OCI-LY7 (cell line): ENCODE measurements at regions not wholly inside any gene's neighbourhood (a gene's known extent, or its start where the extent isn't known, plus 50 kb on each side); places are given as distances from the start of the nearest gene placed in this dataset.

Source experiments
- BruUV-seq: library from RNA; stranded (reverse); fragments of 400-500 nt; replicated peaks from 2 replicates; lab custom pipeline; 2021; lab: Mats Ljungman, UMichigan
- CTCF ChIA-PET: fragments of 300-600 bp; sonication (Branson Sonifier 250); formaldehyde crosslinking; loops from one replicate; lab custom pipeline; 2022; ENCODE audit warnings: antibody characterized with exemption; ENCODE audit not compliant: unreplicated experiment; lab: Charles Lee
- POLR2A ChIA-PET: fragments of 300-600 bp; sonication (Branson Sonifier 250); formaldehyde crosslinking; loops from one replicate; lab custom pipeline; 2022; ENCODE audit warnings: antibody characterized with exemption; lab: Charles Lee
- DNase-seq: peaks from one replicate; pipeline ENCODE4 v3.0.0-alpha.2; 2015; ENCODE audit warnings: low spot score
- H2AFZ ChIP-seq: fragments of 200-600 bp; sonication (generic), shearing (Covaris generic); 2 replicates; pipeline ENCODE4 v1.6.1; 2014; ENCODE audit warnings: mild to moderate bottlenecking, antibody characterized with exemption, low read length, moderate library complexity
- H3K27ac ChIP-seq: fragments of 200-600 bp; sonication (generic); 2 replicates; pipeline ENCODE4 v1.5.1; 2014; ENCODE audit warnings: mixed run types, low read depth, mild to moderate bottlenecking, moderate library complexity, low read length, inconsistent platforms; ENCODE audit not compliant: poor library complexity, severe bottlenecking
- H3K36me3 ChIP-seq: fragments of 200-600 bp; sonication (generic); 2 replicates; pipeline ENCODE4 v1.6.1; 2014; ENCODE audit warnings: mild to moderate bottlenecking, antibody characterized with exemption, low read length, moderate library complexity, mixed read lengths; ENCODE audit not compliant: insufficient read depth
- H3K4me1 ChIP-seq: fragments of 200-600 bp; sonication (generic); 2 replicates; pipeline ENCODE4 v1.5.1; 2014; ENCODE audit warnings: mild to moderate bottlenecking, low read length; ENCODE audit not compliant: insufficient read depth, poor library complexity, severe bottlenecking
- H3K4me2 ChIP-seq: fragments of 200-600 bp; sonication (generic); 2 replicates; pipeline ENCODE4 v1.6.1; 2014; ENCODE audit warnings: mild to moderate bottlenecking, low read length
- H3K4me3 ChIP-seq: fragments of 200-600 bp; sonication (generic); 2 replicates; pipeline ENCODE4 v1.5.1; 2014; ENCODE audit warnings: mild to moderate bottlenecking, low read depth, low read length; ENCODE audit not compliant: poor library complexity, severe bottlenecking
- H3K79me2 ChIP-seq: fragments of 200-600 bp; sonication (generic); 2 replicates; pipeline ENCODE4 v1.6.1; 2016; ENCODE audit warnings: low read depth, mild to moderate bottlenecking, low read length, moderate library complexity, mixed read lengths; ENCODE audit not compliant: insufficient read depth
- H3K9me2 ChIP-seq: fragments of 200-600 bp; sonication (generic); 2 replicates; pipeline ENCODE4 v1.6.1; 2016; ENCODE audit warnings: mild to moderate bottlenecking, low read length, mixed read lengths; ENCODE audit not compliant: insufficient read depth
- H3K9me3 ChIP-seq: fragments of 200-600 bp; sonication (generic); 2 replicates; pipeline ENCODE4 v1.6.1; 2014; ENCODE audit warnings: mild to moderate bottlenecking, mixed run types, low read length, mixed read lengths
- H4K20me1 ChIP-seq: fragments of 200-600 bp; sonication (generic); 2 replicates; pipeline ENCODE4 v1.6.1; 2014; ENCODE audit warnings: mild to moderate bottlenecking, antibody characterized with exemption, low read length, moderate library complexity, mixed read lengths; ENCODE audit not compliant: insufficient read depth
- EZH2phosphoT487 ChIP-seq: fragments of 200-600 bp; sonication (generic); IDR thresholded peaks from 2 replicates; pipeline ENCODE4 v1.6.1; 2018; ENCODE audit warnings: low read depth, borderline replicate concordance, mild to moderate bottlenecking, mixed run types, antibody characterized with exemption, low read length, moderate library complexity, mixed read lengths
- intact Hi-C: fragments of 100-400 bp; cut with micrococcal nuclease; formaldehyde crosslinking; loops from one replicate; pipeline ENCODE4 v1.10.0; 2022; ENCODE audit not compliant: unreplicated experiment
- TF ChIP-seq, protein P1 (sequence below): fragments of 200-600 bp; sonication (generic); conservative IDR thresholded peaks from 2 replicates; pipeline ENCODE4 v1.5.1; 2014; ENCODE audit warnings: mild to moderate bottlenecking, antibody characterized with exemption, low read length, moderate library complexity, mixed read lengths

DNA sequence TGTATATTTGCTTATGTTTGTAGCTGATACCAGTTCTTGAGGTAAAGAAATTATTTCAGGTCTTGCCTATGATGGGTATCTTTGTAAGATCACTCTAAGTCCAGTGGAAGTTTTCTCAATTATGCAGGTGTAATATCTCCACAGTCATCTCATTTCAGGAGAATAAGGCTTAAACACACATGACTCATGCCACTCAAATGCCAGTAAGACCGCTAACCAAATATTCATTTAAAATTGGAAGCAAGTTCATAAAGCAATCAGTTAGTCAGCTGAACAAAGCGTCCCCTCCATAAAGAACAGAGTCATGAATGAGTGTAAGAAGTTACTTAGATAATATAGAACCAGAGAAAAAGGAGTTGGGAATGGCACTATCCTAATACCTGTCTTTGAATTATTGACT, 248.7 kb downstream of the LURAP1L start:
- Histone ChIP-seq H3K4me2 (no peak overlapping the region), H3K36me3 (no peaks in the 10 kb centered on the region), H3K79me2 (no peaks in the 10 kb centered on the region), H2AFZ (no peak overlapping the region), H3K9me3 (no peaks in the 10 kb centered on the region), H3K9me2 (no peaks in the 10 kb centered on the region), H4K20me1 (no peaks in the 10 kb centered on the region), H3K4me1 (no peaks in the 10 kb centered on the region), H3K4me3 (no peak overlapping the region), H3K27ac (no peak overlapping the region)
- intact Hi-C loops, result no loop called here
- no peak for TF ChIP-seq EZH2phosphoT487
- TF ChIP-seq, protein P1, sequence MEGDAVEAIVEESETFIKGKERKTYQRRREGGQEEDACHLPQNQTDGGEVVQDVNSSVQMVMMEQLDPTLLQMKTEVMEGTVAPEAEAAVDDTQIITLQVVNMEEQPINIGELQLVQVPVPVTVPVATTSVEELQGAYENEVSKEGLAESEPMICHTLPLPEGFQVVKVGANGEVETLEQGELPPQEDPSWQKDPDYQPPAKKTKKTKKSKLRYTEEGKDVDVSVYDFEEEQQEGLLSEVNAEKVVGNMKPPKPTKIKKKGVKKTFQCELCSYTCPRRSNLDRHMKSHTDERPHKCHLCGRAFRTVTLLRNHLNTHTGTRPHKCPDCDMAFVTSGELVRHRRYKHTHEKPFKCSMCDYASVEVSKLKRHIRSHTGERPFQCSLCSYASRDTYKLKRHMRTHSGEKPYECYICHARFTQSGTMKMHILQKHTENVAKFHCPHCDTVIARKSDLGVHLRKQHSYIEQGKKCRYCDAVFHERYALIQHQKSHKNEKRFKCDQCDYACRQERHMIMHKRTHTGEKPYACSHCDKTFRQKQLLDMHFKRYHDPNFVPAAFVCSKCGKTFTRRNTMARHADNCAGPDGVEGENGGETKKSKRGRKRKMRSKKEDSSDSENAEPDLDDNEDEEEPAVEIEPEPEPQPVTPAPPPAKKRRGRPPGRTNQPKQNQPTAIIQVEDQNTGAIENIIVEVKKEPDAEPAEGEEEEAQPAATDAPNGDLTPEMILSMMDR, result no peak
- CTCF ChIA-PET, result no interaction called here
- POLR2A ChIA-PET, result no interaction called here
- DNase-seq, result no peak
- no TSS peak for BruUV-seq

DNA sequence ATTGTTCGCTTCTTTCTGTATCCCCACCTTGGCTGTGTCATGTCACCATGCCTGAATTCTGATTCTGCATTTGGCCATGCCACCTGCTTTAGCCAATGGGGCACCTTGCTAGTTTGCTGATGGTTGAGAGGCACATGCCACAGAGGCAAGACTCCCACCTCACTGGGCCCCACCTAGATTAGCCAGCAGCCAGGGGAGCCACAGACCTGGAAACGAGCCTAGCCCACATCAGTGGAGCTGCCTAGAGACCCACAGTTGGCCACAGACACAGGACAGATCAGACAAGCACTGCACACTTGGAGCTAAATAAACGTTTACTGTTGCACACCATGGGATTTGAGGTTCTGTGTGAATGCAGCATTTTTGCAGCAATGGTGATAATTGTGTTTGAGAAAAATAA, 252.1 kb downstream of the LURAP1L start:
- no peaks in the 10 kb centered on the region for H3K79me2 ChIP-seq
- H4K20me1 ChIP-seq, result no peaks in the 10 kb centered on the region
- H2AFZ ChIP-seq, result no peak overlapping the region
- ChIA-PET CTCF (no interaction called here), POLR2A (interaction anchor here (0.7 kb wide), 1 partner anchor 50 kb away, joined by 3 read pairs; no protein-coding TSS in a partner anchor)
- no peaks in the 10 kb centered on the region for H3K4me1 ChIP-seq
- no peak overlapping the region for H3K27ac ChIP-seq
- intact Hi-C loops, result no loop called here
- no peaks in the 10 kb centered on the region for H3K9me2 ChIP-seq
- no peak overlapping the region for H3K4me2 ChIP-seq
- no peaks in the 10 kb centered on the region for H3K9me3 ChIP-seq
- no TSS peak for BruUV-seq
- no peaks in the 10 kb centered on the region for H3K36me3 ChIP-seq
- H3K4me3 ChIP-seq, result no peak overlapping the region
- DNase-seq, result no peak
- no peak for TF ChIP-seq EZH2phosphoT487
- TF ChIP-seq, protein P1, result no peak

DNA sequence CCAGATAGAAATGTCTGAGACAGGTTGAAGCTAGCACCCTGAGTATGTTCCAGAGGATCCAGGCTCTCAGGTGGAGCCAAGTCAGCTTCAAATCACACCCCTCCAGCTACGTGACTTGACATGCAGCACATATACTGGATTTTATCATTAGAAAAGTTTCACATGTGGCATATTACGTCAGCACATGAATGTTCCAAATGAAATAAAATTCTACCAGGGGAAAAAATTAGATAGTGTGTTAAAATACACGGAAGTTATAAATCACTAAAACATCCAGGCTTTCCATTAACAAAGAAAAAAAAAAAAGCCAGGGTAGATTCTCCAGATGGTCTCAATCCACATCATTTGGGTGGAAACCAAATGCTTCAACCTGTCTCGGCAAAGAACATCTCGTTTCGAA, 251.6 kb downstream of the MPDZ start:
- no peak for DNase-seq
- Histone ChIP-seq H3K36me3 (no peaks in the 10 kb centered on the region), H3K27ac (no peak overlapping the region), H3K79me2 (no peaks in the 10 kb centered on the region), H3K9me3 (no peaks in the 10 kb centered on the region), H3K4me1 (no peaks in the 10 kb centered on the region), H4K20me1 (no peaks in the 10 kb centered on the region), H3K9me2 (no peaks in the 10 kb centered on the region), H3K4me2 (no peak overlapping the region), H2AFZ (no peak overlapping the region), H3K4me3 (no peak overlapping the region)
- CTCF ChIA-PET, result no interaction called here
- intact Hi-C loops, result no loop called here
- no TSS peak for BruUV-seq
- POLR2A ChIA-PET, result no interaction called here
- TF ChIP-seq, protein P1, result no peak
- no peak for TF ChIP-seq EZH2phosphoT487
